H9 (cell line): ENCODE measurements at regions not wholly inside any gene's neighbourhood (a gene's known extent, or its start where the extent isn't known, plus 50 kb on each side); places are given as distances from the start of the nearest gene placed in this dataset.

ENCODE experiments used
- DNase-seq: peaks from one replicate; pipeline ENCODE4 v3.0.0-alpha.2; 2017
- H2AFZ ChIP-seq: one replicate; pipeline ENCODE4 v1.6.1; 2013; ENCODE audit warnings: mild to moderate bottlenecking, low read length, control low read depth, moderate library complexity
- H2AK5ac ChIP-seq: 2 replicates; pipeline ENCODE4 v1.6.1; 2013; ENCODE audit warnings: low read length, control low read depth, mixed read lengths; ENCODE audit not compliant: insufficient read length
- H2BK120ac ChIP-seq: one replicate; pipeline ENCODE4 v1.6.1; 2013; ENCODE audit warnings: low read depth, mild to moderate bottlenecking, low read length, control low read depth, inconsistent platforms; ENCODE audit not compliant: poor library complexity, severe bottlenecking
- H2BK12ac ChIP-seq: 2 replicates; pipeline ENCODE4 v1.6.1; 2013; ENCODE audit warnings: low read length, control low read depth, mixed read lengths, low read depth; ENCODE audit not compliant: insufficient read length
- H2BK15ac ChIP-seq: 2 replicates; pipeline ENCODE4 v1.6.1; 2013; ENCODE audit warnings: low read depth, low read length, control low read depth
- H2BK20ac ChIP-seq: one replicate; pipeline ENCODE4 v1.6.1; 2013; ENCODE audit warnings: low read depth, mild to moderate bottlenecking, low read length, control low read depth, inconsistent platforms; ENCODE audit not compliant: poor library complexity, severe bottlenecking
- H2BK5ac ChIP-seq: 2 replicates; pipeline ENCODE4 v1.6.1; 2013; ENCODE audit warnings: low read length, control low read depth, mixed read lengths; ENCODE audit not compliant: insufficient read length
- H3K14ac ChIP-seq: 2 replicates; pipeline ENCODE4 v1.6.1; 2013; ENCODE audit warnings: low read length, control low read depth; ENCODE audit not compliant: insufficient read depth
- H3K18ac ChIP-seq: 2 replicates; pipeline ENCODE4 v1.6.1; 2013; ENCODE audit warnings: low read depth, mild to moderate bottlenecking, mixed read lengths, low read length, control low read depth; ENCODE audit not compliant: insufficient read length
- H3K23ac ChIP-seq: 2 replicates; pipeline ENCODE4 v1.6.1; 2013; ENCODE audit warnings: low read length, control low read depth, mixed read lengths, low read depth; ENCODE audit not compliant: insufficient read length
- H3K23me2 ChIP-seq: 2 replicates; pipeline ENCODE4 v1.6.1; 2013; ENCODE audit warnings: low read depth, mild to moderate bottlenecking, mixed read lengths, low read length, control low read depth; ENCODE audit not compliant: insufficient read length, poor library complexity, severe bottlenecking
- H3K27ac ChIP-seq: 2 replicates; pipeline ENCODE4 v1.5.1; 2013; ENCODE audit warnings: low read length, control low read depth, mixed read lengths, low read depth; ENCODE audit not compliant: insufficient read length
- H3K27me3 ChIP-seq: 2 replicates; pipeline ENCODE4 v1.6.1; 2013; ENCODE audit warnings: low read length, control low read depth, inconsistent platforms; ENCODE audit not compliant: insufficient read depth
- H3K4ac ChIP-seq: 2 replicates; pipeline ENCODE4 v1.6.1; 2013; ENCODE audit warnings: low read depth, mild to moderate bottlenecking, control low read depth, inconsistent platforms, low read length, moderate library complexity
- H3K4me1 ChIP-seq: 2 replicates; pipeline ENCODE4 v1.6.1; 2013; ENCODE audit warnings: low read length, control low read depth, inconsistent platforms; ENCODE audit not compliant: insufficient read depth
- H3K4me2 ChIP-seq: 2 replicates; pipeline ENCODE4 v1.6.1; 2013; ENCODE audit warnings: low read length, control low read depth, mixed read lengths; ENCODE audit not compliant: insufficient read length, insufficient read depth
- H3K56ac ChIP-seq: 2 replicates; pipeline ENCODE4 v1.6.1; 2013; ENCODE audit warnings: low read depth, mild to moderate bottlenecking, mixed read lengths, low read length, control low read depth; ENCODE audit not compliant: insufficient read length
- H3K79me1 ChIP-seq: 2 replicates; pipeline ENCODE4 v1.6.1; 2013; ENCODE audit warnings: low read depth, mild to moderate bottlenecking, moderate library complexity, low read length, control low read depth, inconsistent platforms; ENCODE audit not compliant: insufficient read depth, poor library complexity, severe bottlenecking
- H3K79me2 ChIP-seq: 2 replicates; pipeline ENCODE4 v1.6.1; 2013; ENCODE audit warnings: low read length, control low read depth, inconsistent platforms; ENCODE audit not compliant: insufficient read depth
- H3K9ac ChIP-seq: 2 replicates; pipeline ENCODE4 v1.6.1; 2013; ENCODE audit warnings: low read length, control low read depth, mixed read lengths; ENCODE audit not compliant: insufficient read length; ENCODE audit errors: extremely low read depth
- H3K9me3 ChIP-seq: one replicate; pipeline ENCODE4 v1.6.1; 2013; ENCODE audit warnings: low read depth, low read length, inconsistent platforms; ENCODE audit not compliant: control insufficient read depth
- H3T11ph ChIP-seq: one replicate; pipeline ENCODE4 v1.6.1; 2013; ENCODE audit warnings: mild to moderate bottlenecking, low read length, control low read depth, inconsistent platforms
- H4K20me1 ChIP-seq: one replicate; pipeline ENCODE4 v1.6.1; 2013; ENCODE audit not compliant: control insufficient read depth, insufficient read length, insufficient read depth
- H4K5ac ChIP-seq: 2 replicates; pipeline ENCODE4 v1.6.1; 2013; ENCODE audit warnings: low read depth, mild to moderate bottlenecking, mixed read lengths, low read length, control low read depth; ENCODE audit not compliant: insufficient read length
- H4K8ac ChIP-seq: replicated peaks from 2 replicates; pipeline ENCODE4 v1.6.1; 2013; ENCODE audit warnings: low read length, control low read depth, mixed read lengths, low read depth; ENCODE audit not compliant: insufficient read length
- H4K91ac ChIP-seq: 2 replicates; pipeline ENCODE4 v1.6.1; 2013; ENCODE audit warnings: low read depth, mild to moderate bottlenecking, moderate library complexity, mixed read lengths, low read length, control low read depth; ENCODE audit not compliant: insufficient read length
- H3K27ac Mint-ChIP-seq, 3 experiments: 2 replicates in 2 of 3; 3 replicates in 1 of 3; pipeline ENCODE4 v1.8.0; 2020 to 2021; ENCODE audit warnings: mixed read lengths in 3 of 3, mild to moderate bottlenecking in 1 of 3, moderate library complexity in 1 of 3
- H3K27me3 Mint-ChIP-seq: 2 replicates; pipeline ENCODE4 v1.8.0; 2021; ENCODE audit warnings: low read depth, mild to moderate bottlenecking, moderate library complexity, mixed read lengths
- H3K36me3 Mint-ChIP-seq, 3 experiments: 2 replicates in 2 of 3; 3 replicates in 1 of 3; pipeline ENCODE4 v1.8.0; 2020 to 2021; ENCODE audit warnings: low read depth in 3 of 3, mixed read lengths in 3 of 3; ENCODE audit not compliant: insufficient read depth in 1 of 3
- H3K4me1 Mint-ChIP-seq, 2 experiments: 2 replicates each; pipeline ENCODE4 v1.8.0; 2020; ENCODE audit warnings: mixed read lengths in 2 of 2
- H3K4me3 Mint-ChIP-seq, 2 experiments: 2 replicates in 1 of 2; 3 replicates in 1 of 2; pipeline ENCODE4 v1.8.0; 2020 to 2021; ENCODE audit warnings: mild to moderate bottlenecking in 2 of 2, mixed read lengths in 2 of 2, moderate library complexity in 1 of 2
- H3K9me3 Mint-ChIP-seq, 2 experiments: 2 replicates in 1 of 2; 3 replicates in 1 of 2; pipeline ENCODE4 v1.8.0; 2020; ENCODE audit warnings: mild to moderate bottlenecking in 2 of 2, mixed read lengths in 2 of 2, moderate library complexity in 1 of 2
- WGBS: extraction: QIAGEN DNeasy Blood & Tissue Kit; methylation state at CpG from one replicate; pipeline ENCODE4 v1.1.7; 2013; ENCODE audit warnings: missing lambda C conversion rate, low lambda C conversion rate, mixed read lengths; ENCODE audit not compliant: insufficient read length; ENCODE audit errors: extremely low coverage; 5-methylcytosine and 5-hydroxymethylcytosine counted together
- TF ChIP-seq, protein P1 (sequence below): fragments of 200-600 bp; sonication (generic); conservative IDR thresholded peaks from 3 replicates; pipeline ENCODE4 v1.8.0; 2021; ENCODE audit warnings: antibody characterized with exemption, mild to moderate bottlenecking

GRCh38 chr1:69139007-69139406 lies 428.7 kb upstream of the LRRC7 start:
- Histone ChIP-seq H3K79me2 (no peaks in the 10 kb centered on the region), H2BK12ac (no peak overlapping the region), H2BK15ac (no peak overlapping the region), H2BK5ac (no peak overlapping the region), H3K9ac (no peak overlapping the region), H3K23ac (no peak overlapping the region), H3K4ac (no peak overlapping the region), H3K27ac (no peak overlapping the region), H3K18ac (no peak overlapping the region), H2AK5ac (peak overlapping the region; percentile 30), H3K56ac (no peak overlapping the region), H3K4me2 (no peak overlapping the region), H2BK20ac (no peak overlapping the region), H4K20me1 (no peaks in the 10 kb centered on the region), H4K91ac (no peak overlapping the region), H3K14ac (no peak overlapping the region), H3K27me3 (no peaks in the 10 kb centered on the region), H2BK120ac (no peak overlapping the region), H3K79me1 (no peaks in the 10 kb centered on the region), H3K9me3 (no peaks in the 10 kb centered on the region), H3K4me1 (0 out of 2 replicates have a peak, but pooled peaks cover 2% of the 10 kb centered on the region), H2AFZ (no peak overlapping the region), H4K8ac (no peak overlapping the region), H4K5ac (no peak overlapping the region), H3K23me2 (no peaks in the 10 kb centered on the region), H3T11ph (no peak overlapping the region)
- Mint-ChIP-seq H3K27me3 (no peaks in the 10 kb centered on the region), H3K27ac (no peak overlapping the region), H3K36me3 (peaks cover 0 to 14% (median 3%) of the 10 kb centered on the region in 3 experiments; a peak in 5 of 7 replicates), H3K9me3 (peaks cover 3 to 17% of the 10 kb centered on the region in 2 experiments), H3K4me3 (no peak overlapping the region), H3K4me1 (peaks cover 3 to 4% of the 10 kb centered on the region in 2 experiments; a peak in 3 of 4 replicates)
- no peak for DNase-seq
- TF ChIP-seq, protein P1, sequence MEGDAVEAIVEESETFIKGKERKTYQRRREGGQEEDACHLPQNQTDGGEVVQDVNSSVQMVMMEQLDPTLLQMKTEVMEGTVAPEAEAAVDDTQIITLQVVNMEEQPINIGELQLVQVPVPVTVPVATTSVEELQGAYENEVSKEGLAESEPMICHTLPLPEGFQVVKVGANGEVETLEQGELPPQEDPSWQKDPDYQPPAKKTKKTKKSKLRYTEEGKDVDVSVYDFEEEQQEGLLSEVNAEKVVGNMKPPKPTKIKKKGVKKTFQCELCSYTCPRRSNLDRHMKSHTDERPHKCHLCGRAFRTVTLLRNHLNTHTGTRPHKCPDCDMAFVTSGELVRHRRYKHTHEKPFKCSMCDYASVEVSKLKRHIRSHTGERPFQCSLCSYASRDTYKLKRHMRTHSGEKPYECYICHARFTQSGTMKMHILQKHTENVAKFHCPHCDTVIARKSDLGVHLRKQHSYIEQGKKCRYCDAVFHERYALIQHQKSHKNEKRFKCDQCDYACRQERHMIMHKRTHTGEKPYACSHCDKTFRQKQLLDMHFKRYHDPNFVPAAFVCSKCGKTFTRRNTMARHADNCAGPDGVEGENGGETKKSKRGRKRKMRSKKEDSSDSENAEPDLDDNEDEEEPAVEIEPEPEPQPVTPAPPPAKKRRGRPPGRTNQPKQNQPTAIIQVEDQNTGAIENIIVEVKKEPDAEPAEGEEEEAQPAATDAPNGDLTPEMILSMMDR, result no peak
- no CpG with 5 or more reads among the region's 4 CpGs for WGBS
